ENCODE measurements at regions not wholly inside any gene's neighbourhood (a gene's known extent, or its start where the extent isn't known, plus 50 kb on each side); places are given as distances from the start of the nearest gene placed in this dataset.
A peak's percentile ranks its signal among the peaks of the same experiment; 100 is the strongest.

- Histone ChIP-seq H3K27me3 (no peaks in the 10 kb centered on the region), H3K36me3 (no peaks in the 10 kb centered on the region), H3K4me1 (no peaks in the 10 kb centered on the region), H3K9me3 (no peaks in the 10 kb centered on the region), H3K27ac (no peak overlapping the region), H3K4me3 (no peak overlapping the region)
- TF ChIP-seq, protein P1, sequence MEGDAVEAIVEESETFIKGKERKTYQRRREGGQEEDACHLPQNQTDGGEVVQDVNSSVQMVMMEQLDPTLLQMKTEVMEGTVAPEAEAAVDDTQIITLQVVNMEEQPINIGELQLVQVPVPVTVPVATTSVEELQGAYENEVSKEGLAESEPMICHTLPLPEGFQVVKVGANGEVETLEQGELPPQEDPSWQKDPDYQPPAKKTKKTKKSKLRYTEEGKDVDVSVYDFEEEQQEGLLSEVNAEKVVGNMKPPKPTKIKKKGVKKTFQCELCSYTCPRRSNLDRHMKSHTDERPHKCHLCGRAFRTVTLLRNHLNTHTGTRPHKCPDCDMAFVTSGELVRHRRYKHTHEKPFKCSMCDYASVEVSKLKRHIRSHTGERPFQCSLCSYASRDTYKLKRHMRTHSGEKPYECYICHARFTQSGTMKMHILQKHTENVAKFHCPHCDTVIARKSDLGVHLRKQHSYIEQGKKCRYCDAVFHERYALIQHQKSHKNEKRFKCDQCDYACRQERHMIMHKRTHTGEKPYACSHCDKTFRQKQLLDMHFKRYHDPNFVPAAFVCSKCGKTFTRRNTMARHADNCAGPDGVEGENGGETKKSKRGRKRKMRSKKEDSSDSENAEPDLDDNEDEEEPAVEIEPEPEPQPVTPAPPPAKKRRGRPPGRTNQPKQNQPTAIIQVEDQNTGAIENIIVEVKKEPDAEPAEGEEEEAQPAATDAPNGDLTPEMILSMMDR (IDR thresholded peaks at IDR 0.05), result no peak
- TF ChIP-seq POLR2A (IDR thresholded peaks at IDR 0.05), result no peak
- DNase-seq, result no peak
These were observed 173.9 kb downstream of the PRDM13 start for GRCh38 chr6:99780556-99780885.

GRCh38 chr6:99789767-99790166 lies 183.1 kb downstream of the PRDM13 start:
- Histone ChIP-seq H3K9me3 (no peaks in the 10 kb centered on the region), H3K4me3 (no peak overlapping the region), H3K4me1 (no peaks in the 10 kb centered on the region), H3K36me3 (no peaks in the 10 kb centered on the region), H3K27ac (no peak overlapping the region), H3K27me3 (no peaks in the 10 kb centered on the region)
- no peak for TF ChIP-seq POLR2A (IDR thresholded peaks at IDR 0.05)
- TF ChIP-seq, protein P1 (IDR thresholded peaks at IDR 0.05), result no peak
- DNase-seq, result no peak

- no peaks in the 10 kb centered on the region for H3K36me3 ChIP-seq
- TF ChIP-seq, protein P1 (IDR thresholded peaks at IDR 0.05), result peak in 1 of 6 experiments; percentile 7
- TF ChIP-seq POLR2A (IDR thresholded peaks at IDR 0.05), result no peak
- H3K4me3 ChIP-seq, result no peak overlapping the region
- no peak overlapping the region for H3K27ac ChIP-seq
- no peak for DNase-seq
- H3K9me3 ChIP-seq, result no peaks in the 10 kb centered on the region
- H3K4me1 ChIP-seq, result no peaks in the 10 kb centered on the region
- H3K27me3 ChIP-seq, result no peaks in the 10 kb centered on the region
These were observed 184.0 kb downstream of the PRDM13 start for GRCh38 chr6:99790679-99791078.

DNA sequence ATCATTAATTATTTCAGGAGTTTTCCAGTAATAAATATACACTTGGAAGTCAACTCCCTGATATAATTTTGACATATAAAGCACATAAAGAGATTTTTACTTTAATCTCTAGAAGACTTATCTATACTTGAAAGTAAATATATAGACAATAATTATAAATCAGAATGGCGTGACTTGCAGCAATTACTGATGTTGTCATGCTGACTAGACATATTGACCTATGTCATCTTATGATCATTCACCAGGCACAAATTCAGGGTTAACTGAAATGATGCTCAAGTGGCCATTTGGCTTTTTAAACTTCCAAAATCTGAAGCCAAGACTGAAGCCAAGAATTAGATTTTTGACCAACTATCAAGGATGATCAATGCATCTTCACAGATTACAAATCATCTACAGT lies 192.2 kb downstream of the MCHR2 start:
- no peak for DNase-seq
- Histone ChIP-seq H3K27ac (no peak overlapping the region), H3K36me3 (no peaks in the 10 kb centered on the region), H3K4me3 (no peak overlapping the region), H3K9me3 (no peaks in the 10 kb centered on the region), H3K4me1 (no peaks in the 10 kb centered on the region), H3K27me3 (no peaks in the 10 kb centered on the region)
- TF ChIP-seq POLR2A (IDR thresholded peaks at IDR 0.05), result no peak
- TF ChIP-seq, protein P1 (IDR thresholded peaks at IDR 0.05), result no peak

DNA sequence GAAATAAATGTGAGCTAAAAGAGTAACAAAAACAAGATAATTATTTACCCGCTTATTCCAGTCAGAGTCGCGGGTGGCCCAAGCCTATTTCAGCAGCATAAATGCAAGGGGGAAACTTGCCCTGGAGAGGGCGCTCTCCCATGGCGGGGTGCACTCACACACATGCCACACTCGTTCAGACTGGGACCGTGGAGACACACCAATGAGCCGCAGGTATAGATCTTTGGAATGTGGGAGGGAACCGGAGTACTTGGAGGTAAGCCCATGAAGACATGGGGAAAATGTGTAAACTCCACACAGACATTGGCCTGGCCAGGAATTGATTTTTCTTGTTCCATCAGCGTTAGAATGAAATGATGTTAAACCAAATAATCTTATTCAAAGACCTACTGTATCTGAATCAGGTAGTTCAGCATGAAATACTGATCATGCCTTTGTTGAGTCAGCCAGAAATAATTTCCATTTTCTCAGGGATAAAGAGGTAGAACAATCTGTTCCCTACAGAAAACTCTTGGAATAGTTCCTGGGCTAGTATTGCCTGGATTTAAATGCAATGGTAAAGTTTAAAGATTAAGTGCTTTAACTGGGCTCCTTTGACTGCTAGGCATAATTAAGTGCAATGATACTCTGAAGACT lies 191.5 kb downstream of the MCHR2 start:
- Histone ChIP-seq H3K9me3 (no peaks in the 10 kb centered on the region), H3K36me3 (no peaks in the 10 kb centered on the region), H3K4me3 (no peak overlapping the region), H3K27me3 (no peaks in the 10 kb centered on the region), H3K27ac (no peak overlapping the region), H3K4me1 (no peaks in the 10 kb centered on the region)
- no peak for TF ChIP-seq POLR2A (IDR thresholded peaks at IDR 0.05)
- TF ChIP-seq, protein P1 (IDR thresholded peaks at IDR 0.05), result no peak
- no peak for DNase-seq

GRCh38 chr6:99808992-99809391 lies 185.0 kb downstream of the MCHR2 start:
- TF ChIP-seq POLR2A (IDR thresholded peaks at IDR 0.05), result no peak
- TF ChIP-seq, protein P1 (IDR thresholded peaks at IDR 0.05), result no peak
- no peaks in the 10 kb centered on the region for H3K27me3 ChIP-seq
- H3K4me1 ChIP-seq, result no peaks in the 10 kb centered on the region
- H3K27ac ChIP-seq, result no peak overlapping the region
- H3K4me3 ChIP-seq, result no peak overlapping the region
- DNase-seq, result no peak
- H3K36me3 ChIP-seq, result no peaks in the 10 kb centered on the region
- no peaks in the 10 kb centered on the region for H3K9me3 ChIP-seq
